CD14-positive monocyte (primary cell): ENCODE measurements at regions not wholly inside any gene's neighbourhood (a gene's known extent, or its start where the extent isn't known, plus 50 kb on each side); places are given as distances from the start of the nearest gene placed in this dataset.

ENCODE experiments used
- DNase-seq, 3 donors: peaks; one replicate each; pipeline ENCODE4 v3.0.0-alpha.2; 2011 to 2022
- H2AFZ ChIP-seq: 2 replicates; pipeline ENCODE4 v1.6.0; 2012; ENCODE audit warnings: mild to moderate bottlenecking, low read depth, low read length, inconsistent platforms; ENCODE audit not compliant: insufficient read depth, poor library complexity, severe bottlenecking
- H3K27ac ChIP-seq, 2 donors: 1 replicate in 1 of 2; 2 replicates in 1 of 2; pipeline ENCODE4 v1.5.1; 2012 to 2013; ENCODE audit warnings: low read length in 2 of 2, control low read depth in 1 of 2, inconsistent platforms in 1 of 2, low read depth in 1 of 2, mild to moderate bottlenecking in 1 of 2
- H3K27me3 ChIP-seq, 2 donors: one replicate each; pipeline versions ENCODE4 v1.6.0 to v1.6.1; 2011 to 2013; ENCODE audit warnings: low read length in 2 of 2; ENCODE audit not compliant: control insufficient read depth in 2 of 2, insufficient read depth in 2 of 2
- H3K36me3 ChIP-seq, 2 donors: replicated peaks in 1 of 2; 1 replicate in 1 of 2; 2 replicates in 1 of 2; pipeline versions ENCODE4 v1.5.1 to v1.6.1; 2012 to 2013; ENCODE audit warnings: low read length in 2 of 2, control low read depth in 1 of 2, inconsistent platforms in 1 of 2, mild to moderate bottlenecking in 1 of 2; ENCODE audit not compliant: insufficient read depth in 2 of 2, control insufficient read depth in 1 of 2
- H3K4me1 ChIP-seq, 2 donors: 1 replicate in 1 of 2; 2 replicates in 1 of 2; pipeline versions ENCODE4 v1.5.1 to v1.6.1; 2012 to 2013; ENCODE audit warnings: low read length in 2 of 2, control low read depth in 1 of 2, inconsistent platforms in 1 of 2, mild to moderate bottlenecking in 1 of 2, moderate library complexity in 1 of 2; ENCODE audit not compliant: insufficient read depth in 2 of 2, control insufficient read depth in 1 of 2
- H3K4me2 ChIP-seq: replicated peaks from 2 replicates; pipeline ENCODE3; 2012; ENCODE audit warnings: low read length, moderate library complexity, mild to moderate bottlenecking; ENCODE audit not compliant: poor library complexity, severe bottlenecking; ENCODE audit errors: extremely low read depth
- H3K4me3 ChIP-seq, 3 experiments: fragments of 200-600 bp in 1 of 3; sonication (generic) in 1 of 3; replicated peaks in 1 of 3; 1 replicate in 2 of 3; 2 replicates in 1 of 3; pipeline ENCODE4 v1.5.1; 2011 to 2013; ENCODE audit warnings: low read length in 3 of 3, mild to moderate bottlenecking in 3 of 3, control low read depth in 2 of 3, low read depth in 2 of 3, inconsistent platforms in 1 of 3, moderate library complexity in 1 of 3
- H3K79me2 ChIP-seq: 2 replicates; pipeline ENCODE4 v1.6.0; 2012; ENCODE audit warnings: mild to moderate bottlenecking, control low read depth, inconsistent platforms, low read length, moderate library complexity; ENCODE audit not compliant: insufficient read depth
- H3K9ac ChIP-seq: 2 replicates; pipeline ENCODE4 v1.6.0; 2017; ENCODE audit warnings: low read length, mild to moderate bottlenecking; ENCODE audit not compliant: insufficient read depth, poor library complexity, severe bottlenecking
- H3K9me3 ChIP-seq, 2 donors: replicated peaks in 1 of 2; 1 replicate in 1 of 2; 2 replicates in 1 of 2; pipeline versions ENCODE4 v1.5.1 to v1.6.1; 2012 to 2013; ENCODE audit warnings: low read length in 2 of 2, control low read depth in 1 of 2; ENCODE audit not compliant: control insufficient read depth in 1 of 2, insufficient read depth in 1 of 2
- H4K20me1 ChIP-seq: 2 replicates; pipeline ENCODE4 v1.6.0; 2012; ENCODE audit warnings: mild to moderate bottlenecking, low read length, control low read depth, moderate library complexity; ENCODE audit not compliant: insufficient read depth
- H3K27ac Mint-ChIP-seq, 7 donors: one replicate each; pipeline ENCODE4 v1.8.0; 2020; ENCODE audit warnings: mild to moderate bottlenecking in 7 of 7, mixed read lengths in 7 of 7, moderate library complexity in 6 of 7, inconsistent platforms in 2 of 7
- H3K27me3 Mint-ChIP-seq, 3 donors: one replicate each; pipeline ENCODE4 v1.8.0; 2021 to 2022; ENCODE audit warnings: low read depth in 3 of 3, mild to moderate bottlenecking in 3 of 3, mixed read lengths in 3 of 3, moderate library complexity in 3 of 3, inconsistent platforms in 1 of 3
- H3K36me3 Mint-ChIP-seq, 2 donors: one replicate each; pipeline ENCODE4 v1.8.0; 2020; ENCODE audit warnings: mixed read lengths in 2 of 2, inconsistent platforms in 1 of 2, mild to moderate bottlenecking in 1 of 2
- H3K4me1 Mint-ChIP-seq: one replicate; pipeline ENCODE4 v1.8.0; 2020; ENCODE audit warnings: mild to moderate bottlenecking, mixed read lengths
- H3K4me3 Mint-ChIP-seq, 2 donors: one replicate each; pipeline ENCODE4 v1.8.0; 2020; ENCODE audit warnings: mild to moderate bottlenecking in 2 of 2, mixed read lengths in 2 of 2, moderate library complexity in 1 of 2
- H3K9me3 Mint-ChIP-seq, 7 donors: one replicate each; pipeline ENCODE4 v1.8.0; 2020 to 2022; ENCODE audit warnings: mixed read lengths in 7 of 7, mild to moderate bottlenecking in 6 of 7, moderate library complexity in 6 of 7, inconsistent platforms in 2 of 7
- WGBS: methylation state at CpG from one replicate; pipeline ENCODE4 v1.1.5; 2013; ENCODE audit warnings: missing lambda C conversion rate; ENCODE audit not compliant: insufficient coverage; 5-methylcytosine and 5-hydroxymethylcytosine counted together
- intact Hi-C, 2 donors: fragments of 100-400 bp; cut with micrococcal nuclease; formaldehyde crosslinking; loops; one replicate each; pipeline versions ENCODE4 v1.15.0 to v1.15.1; 2023
- TF ChIP-seq, protein P1 (sequence below): fragments of 200-600 bp; IDR thresholded peaks from one replicate; pipeline ENCODE4 v1.8.0; 2022; ENCODE audit warnings: antibody characterized with exemption, mild to moderate bottlenecking

- no peak overlapping the region for H3K4me2 ChIP-seq
- DNase-seq: no peak
- peaks cover 9 to 22% (median 15%) of the 10 kb centered on the region in 7 donors for H3K9me3 Mint-ChIP-seq
- H3K4me3 ChIP-seq: no peak overlapping the region
- peaks cover 8 to 13% of the 10 kb centered on the region in 2 donors for H3K9me3 ChIP-seq
- H3K27ac ChIP-seq: no peak overlapping the region
- peaks cover 0 to 1% (median 0%) of the 10 kb centered on the region in 3 donors for H3K27me3 Mint-ChIP-seq
- 100% methylated on average over 3 of the region's 5 CpGs for WGBS
- no peaks in the 10 kb centered on the region for H3K36me3 Mint-ChIP-seq
- no peak overlapping the region for H3K4me3 Mint-ChIP-seq
- H3K4me1 ChIP-seq: no peaks in the 10 kb centered on the region
- H3K4me1 Mint-ChIP-seq: no peaks in the 10 kb centered on the region
- no peaks in the 10 kb centered on the region for H3K79me2 ChIP-seq
- no peaks in the 10 kb centered on the region for H3K27me3 ChIP-seq
- no peaks in the 10 kb centered on the region for H4K20me1 ChIP-seq
- intact Hi-C loops: no loop called here
- H3K27ac Mint-ChIP-seq: no peak overlapping the region
- H2AFZ ChIP-seq: no peak overlapping the region
- TF ChIP-seq, protein P1, sequence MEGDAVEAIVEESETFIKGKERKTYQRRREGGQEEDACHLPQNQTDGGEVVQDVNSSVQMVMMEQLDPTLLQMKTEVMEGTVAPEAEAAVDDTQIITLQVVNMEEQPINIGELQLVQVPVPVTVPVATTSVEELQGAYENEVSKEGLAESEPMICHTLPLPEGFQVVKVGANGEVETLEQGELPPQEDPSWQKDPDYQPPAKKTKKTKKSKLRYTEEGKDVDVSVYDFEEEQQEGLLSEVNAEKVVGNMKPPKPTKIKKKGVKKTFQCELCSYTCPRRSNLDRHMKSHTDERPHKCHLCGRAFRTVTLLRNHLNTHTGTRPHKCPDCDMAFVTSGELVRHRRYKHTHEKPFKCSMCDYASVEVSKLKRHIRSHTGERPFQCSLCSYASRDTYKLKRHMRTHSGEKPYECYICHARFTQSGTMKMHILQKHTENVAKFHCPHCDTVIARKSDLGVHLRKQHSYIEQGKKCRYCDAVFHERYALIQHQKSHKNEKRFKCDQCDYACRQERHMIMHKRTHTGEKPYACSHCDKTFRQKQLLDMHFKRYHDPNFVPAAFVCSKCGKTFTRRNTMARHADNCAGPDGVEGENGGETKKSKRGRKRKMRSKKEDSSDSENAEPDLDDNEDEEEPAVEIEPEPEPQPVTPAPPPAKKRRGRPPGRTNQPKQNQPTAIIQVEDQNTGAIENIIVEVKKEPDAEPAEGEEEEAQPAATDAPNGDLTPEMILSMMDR: no peak
- H3K36me3 ChIP-seq: no peaks in the 10 kb centered on the region
- no peak overlapping the region for H3K9ac ChIP-seq
Measured at GRCh38 chr10:3412071-3412582, 239.5 kb upstream of the PITRM1 start.

DNA sequence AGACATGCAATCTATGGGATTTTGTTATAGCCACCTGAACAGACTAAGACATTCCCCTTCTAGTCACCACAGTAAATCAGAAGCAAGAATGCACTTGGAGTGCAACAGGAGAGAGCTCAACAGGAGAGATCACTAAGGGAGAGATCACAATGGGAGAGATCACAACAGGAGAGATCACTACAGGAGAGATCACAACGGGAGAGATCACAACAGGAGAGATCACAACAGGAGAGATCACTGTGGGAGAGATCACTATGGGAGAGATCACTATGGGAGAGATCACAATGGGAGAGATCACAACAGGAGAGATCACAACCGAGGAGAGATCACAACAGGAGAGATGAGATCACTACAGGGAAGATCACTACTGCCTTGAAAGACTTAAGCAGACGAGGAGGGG is 238.5 kb upstream of the PITRM1 start:
- H3K36me3 Mint-ChIP-seq: no peaks in the 10 kb centered on the region
- no peak overlapping the region for H3K27ac Mint-ChIP-seq
- TF ChIP-seq, protein P1: no peak
- Histone ChIP-seq H2AFZ (no peak overlapping the region), H3K79me2 (no peaks in the 10 kb centered on the region), H3K9me3 (peaks cover 8 to 13% of the 10 kb centered on the region in 2 donors), H3K9ac (no peak overlapping the region), H3K4me2 (no peak overlapping the region), H3K27me3 (no peaks in the 10 kb centered on the region), H3K36me3 (no peaks in the 10 kb centered on the region), H3K27ac (no peak overlapping the region), H3K4me3 (no peak overlapping the region), H4K20me1 (no peaks in the 10 kb centered on the region), H3K4me1 (no peaks in the 10 kb centered on the region)
- no peak overlapping the region for H3K4me3 Mint-ChIP-seq
- no peak for DNase-seq
- WGBS: 66% methylated on average over 3 of the region's 3 CpGs
- peaks cover 0 to 1% (median 0%) of the 10 kb centered on the region in 3 donors for H3K27me3 Mint-ChIP-seq
- intact Hi-C loops: no loop called here
- peaks cover 9 to 22% (median 15%) of the 10 kb centered on the region in 7 donors for H3K9me3 Mint-ChIP-seq
- no peaks in the 10 kb centered on the region for H3K4me1 Mint-ChIP-seq
